Breast epithelium (tissue), 3 donors: ENCODE measurements at regions not wholly inside any gene's neighbourhood (a gene's known extent, or its start where the extent isn't known, plus 50 kb on each side); places are given as distances from the start of the nearest gene placed in this dataset.

Source experiments
- POLR2A ChIP-seq: fragments of 450-650 bp; IDR thresholded peaks from one replicate; pipeline ENCODE4 v1.6.1; 2016; ENCODE audit warnings: antibody characterized with exemption, mild to moderate bottlenecking, moderate library complexity
- POLR2AphosphoS5 ChIP-seq, 3 donors: sonication (generic); formaldehyde crosslinking; IDR thresholded peaks; one replicate each; pipeline ENCODE4 v1.6.1; 2017; ENCODE audit warnings: antibody characterized with exemption in 3 of 3
- TF ChIP-seq, protein P1 (sequence below), 3 donors: fragments of 450-650 bp; IDR thresholded peaks; one replicate each; pipeline ENCODE4 v1.5.1; 2016 to 2017; ENCODE audit warnings: antibody characterized with exemption in 3 of 3, mild to moderate bottlenecking in 3 of 3, moderate library complexity in 3 of 3

DNA sequence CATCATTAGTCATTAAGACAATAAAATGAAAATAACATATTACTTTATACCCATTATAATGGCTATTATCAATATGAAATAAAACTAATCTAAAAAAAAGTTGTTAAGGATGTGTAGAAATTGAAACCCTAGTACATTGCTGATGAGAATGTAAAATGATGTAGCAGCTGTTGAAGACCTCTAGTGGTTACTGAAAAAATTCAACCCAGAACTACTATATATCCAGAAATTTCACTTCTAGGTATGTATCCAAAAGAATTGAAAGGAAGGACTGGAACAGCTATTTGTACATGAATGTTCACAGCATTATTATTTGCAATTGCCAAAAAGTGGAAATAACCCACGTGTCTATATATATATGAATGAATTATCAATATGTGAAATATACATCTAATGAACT, 180.3 kb upstream of the KLHL4 start:
- TF ChIP-seq, protein P1, sequence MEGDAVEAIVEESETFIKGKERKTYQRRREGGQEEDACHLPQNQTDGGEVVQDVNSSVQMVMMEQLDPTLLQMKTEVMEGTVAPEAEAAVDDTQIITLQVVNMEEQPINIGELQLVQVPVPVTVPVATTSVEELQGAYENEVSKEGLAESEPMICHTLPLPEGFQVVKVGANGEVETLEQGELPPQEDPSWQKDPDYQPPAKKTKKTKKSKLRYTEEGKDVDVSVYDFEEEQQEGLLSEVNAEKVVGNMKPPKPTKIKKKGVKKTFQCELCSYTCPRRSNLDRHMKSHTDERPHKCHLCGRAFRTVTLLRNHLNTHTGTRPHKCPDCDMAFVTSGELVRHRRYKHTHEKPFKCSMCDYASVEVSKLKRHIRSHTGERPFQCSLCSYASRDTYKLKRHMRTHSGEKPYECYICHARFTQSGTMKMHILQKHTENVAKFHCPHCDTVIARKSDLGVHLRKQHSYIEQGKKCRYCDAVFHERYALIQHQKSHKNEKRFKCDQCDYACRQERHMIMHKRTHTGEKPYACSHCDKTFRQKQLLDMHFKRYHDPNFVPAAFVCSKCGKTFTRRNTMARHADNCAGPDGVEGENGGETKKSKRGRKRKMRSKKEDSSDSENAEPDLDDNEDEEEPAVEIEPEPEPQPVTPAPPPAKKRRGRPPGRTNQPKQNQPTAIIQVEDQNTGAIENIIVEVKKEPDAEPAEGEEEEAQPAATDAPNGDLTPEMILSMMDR (IDR thresholded peaks at IDR 0.05): no peak
- TF ChIP-seq POLR2AphosphoS5 (IDR thresholded peaks at IDR 0.05) (no peak), POLR2A (no peak)
